SK-N-SH (cell line): ENCODE measurements at regions not wholly inside any gene's neighbourhood (a gene's known extent, or its start where the extent isn't known, plus 50 kb on each side); places are given as distances from the start of the nearest gene placed in this dataset.
A peak's percentile ranks its signal among the peaks of the same experiment; 100 is the strongest.

Experiments used
- CTCF ChIA-PET: fragments of 300-600, 350-600 bp; formaldehyde crosslinking; extraction: SDS; loops from one replicate; lab custom pipeline; 2021; lab: Yijun Ruan, JAX
- POLR2A ChIA-PET: fragments of 350-600 bp; sonication (Branson Sonifier 250); formaldehyde crosslinking; extraction: SDS; loops from one replicate; lab custom pipeline; 2020; ENCODE audit warnings: antibody characterized with exemption, inconsistent platforms; lab: Yijun Ruan, JAX
- DNase-seq: peaks from one replicate; pipeline ENCODE4 v3.0.0; 2012
- H2AFZ ChIP-seq: fragments of 200-600 bp; sonication (generic); 2 replicates; pipeline ENCODE4 v1.8.1; 2016; ENCODE audit warnings: antibody characterized with exemption, mild to moderate bottlenecking, low read depth
- H3F3A ChIP-seq: fragments of 200-600 bp; sonication (generic); replicated peaks from 2 replicates; pipeline ENCODE3; 2016; ENCODE audit warnings: antibody characterized with exemption, mild to moderate bottlenecking; ENCODE audit not compliant: insufficient read depth
- H3K27ac ChIP-seq, 2 experiments: fragments of 200-500 bp in 1 of 2; fragments of 200-600 bp in 1 of 2; sonication (Bioruptor generic) in 1 of 2; sonication (generic), shearing (Covaris generic) in 1 of 2; 2 replicates each; pipeline versions ENCODE4 v1.5.1 to v1.6.1; 2014 to 2016; ENCODE audit warnings: low read depth in 2 of 2, inconsistent platforms in 1 of 2, low read length in 1 of 2, mild to moderate bottlenecking in 1 of 2, mixed read lengths in 1 of 2
- H3K27me3 ChIP-seq: fragments of 200-600 bp; sonication (generic), shearing (Covaris generic); 2 replicates; pipeline ENCODE4 v1.6.1; 2016; ENCODE audit warnings: mixed run types; ENCODE audit not compliant: insufficient read depth
- H3K36me3 ChIP-seq, 2 experiments: fragments of 200-500 bp in 1 of 2; fragments of 200-600 bp in 1 of 2; sonication (Bioruptor generic) in 1 of 2; sonication (generic) in 1 of 2; replicated peaks in 1 of 2; 2 replicates each; pipeline versions ENCODE3 to v1.5.1; 2014 to 2016; ENCODE audit warnings: low read length in 1 of 2, mild to moderate bottlenecking in 1 of 2; ENCODE audit not compliant: insufficient read depth in 2 of 2, control insufficient read depth in 1 of 2
- H3K4me1 ChIP-seq, 2 experiments: fragments of 200-500 bp in 1 of 2; fragments of 200-600 bp in 1 of 2; sonication (Bioruptor generic) in 1 of 2; sonication (generic), shearing (Covaris generic) in 1 of 2; 2 replicates each; pipeline versions ENCODE4 v1.5.1 to v1.6.1; 2014 to 2016; ENCODE audit warnings: low read depth in 1 of 2, low read length in 1 of 2, mixed run types in 1 of 2; ENCODE audit not compliant: insufficient read depth in 2 of 2, control insufficient read depth in 1 of 2
- H3K4me2 ChIP-seq: fragments of 200-600 bp; sonication (generic), shearing (Covaris generic); 2 replicates; pipeline ENCODE4 v1.6.1; 2017; ENCODE audit warnings: mixed run types
- H3K4me3 ChIP-seq, 2 experiments: fragments of 200-500 bp in 1 of 2; fragments of 200-600 bp in 1 of 2; sonication (Bioruptor generic) in 1 of 2; sonication (generic), shearing (Covaris generic) in 1 of 2; 2 replicates each; pipeline versions ENCODE4 v1.5.1 to v1.8.1; 2014 to 2016; ENCODE audit warnings: low read depth in 2 of 2, inconsistent platforms in 1 of 2, low read length in 1 of 2, mild to moderate bottlenecking in 1 of 2, mixed read lengths in 1 of 2, moderate library complexity in 1 of 2
- H3K79me2 ChIP-seq: fragments of 200-600 bp; sonication (generic); 2 replicates; pipeline ENCODE4 v1.8.1; 2017; ENCODE audit warnings: mild to moderate bottlenecking; ENCODE audit not compliant: insufficient read depth
- H3K9ac ChIP-seq: fragments of 200-600 bp; sonication (generic); 2 replicates; pipeline ENCODE4 v1.6.1; 2017; ENCODE audit warnings: mixed run types
- H3K9me2 ChIP-seq: fragments of 200-600 bp; sonication (generic); 2 replicates; pipeline ENCODE4 v1.6.1; 2017; ENCODE audit warnings: mixed run types
- H3K9me3 ChIP-seq: fragments of 200-600 bp; sonication (generic); 2 replicates; pipeline ENCODE4 v1.6.1; 2017; ENCODE audit warnings: mixed run types, mild to moderate bottlenecking, moderate library complexity
- H4K20me1 ChIP-seq: fragments of 200-600 bp; sonication (generic); 2 replicates; pipeline ENCODE4 v1.6.1; 2017; ENCODE audit warnings: mild to moderate bottlenecking, mixed run types; ENCODE audit not compliant: insufficient read depth
- ELF1 ChIP-seq: IDR thresholded peaks from 2 replicates; pipeline ENCODE4 v1.4.0; 2012
- EP300 ChIP-seq, 2 experiments: IDR thresholded peaks; 2 replicates each; pipeline versions ENCODE4 v1.4.0 to v1.6.1; 2012; ENCODE audit warnings: borderline replicate concordance in 1 of 2, low read depth in 1 of 2, low read length in 1 of 2
- FOXJ3 ChIP-seq: sonication (generic); formaldehyde crosslinking; IDR thresholded peaks from 2 replicates; pipeline ENCODE4 v1.5.1; 2020; ENCODE audit warnings: mild to moderate bottlenecking, missing genetic modification reagents
- GATA2 ChIP-seq: sonication (generic); formaldehyde crosslinking; IDR thresholded peaks from 2 replicates; pipeline ENCODE4 v1.5.0; 2020; ENCODE audit warnings: mild to moderate bottlenecking, missing genetic modification reagents
- IRF3 ChIP-seq: fragments of 150-350 bp; IDR thresholded peaks from 2 replicates; pipeline ENCODE4 v1.6.1; 2016; ENCODE audit warnings: mild to moderate bottlenecking, low read depth, low read length
- MAX ChIP-seq: IDR thresholded peaks from 2 replicates; pipeline ENCODE4 v1.4.0; 2012; ENCODE audit warnings: low read depth
- MXI1 ChIP-seq: IDR thresholded peaks from 2 replicates; pipeline ENCODE4 v1.6.1; 2012; ENCODE audit warnings: mild to moderate bottlenecking, low read depth, low read length, improper control_type of control experiment
- NFIC ChIP-seq: IDR thresholded peaks from 2 replicates; pipeline ENCODE4 v1.4.0; 2012; ENCODE audit warnings: borderline replicate concordance
- REST ChIP-seq: IDR thresholded peaks from 2 replicates; pipeline ENCODE4 v1.6.1; 2012; ENCODE audit warnings: mild to moderate bottlenecking, low read depth, low read length, moderate library complexity
- RXRA ChIP-seq: IDR thresholded peaks from 2 replicates; pipeline ENCODE4 v1.4.0; 2012; ENCODE audit warnings: low read depth, mild to moderate bottlenecking, borderline replicate concordance
- TAF1 ChIP-seq: IDR thresholded peaks from 2 replicates; pipeline ENCODE4 v1.6.1; 2012; ENCODE audit warnings: low read depth, mild to moderate bottlenecking, low read length, moderate library complexity, borderline replicate concordance
- TCF12 ChIP-seq: IDR thresholded peaks from 2 replicates; pipeline ENCODE4 v1.4.0; 2012
- TEAD4 ChIP-seq: IDR thresholded peaks from 2 replicates; pipeline ENCODE4 v1.4.0; 2012; ENCODE audit warnings: mild to moderate bottlenecking, borderline replicate concordance; ENCODE audit not compliant: insufficient read depth
- USF2 ChIP-seq: fragments of 150-350 bp; IDR thresholded peaks from 2 replicates; pipeline ENCODE4 v1.6.1; 2017; ENCODE audit warnings: antibody characterized with exemption, low read length, low read depth, borderline replicate concordance
- YY1 ChIP-seq: IDR thresholded peaks from 2 replicates; pipeline ENCODE4 v1.4.0; 2012; ENCODE audit warnings: low read depth, mild to moderate bottlenecking
- WGBS: methylation state at CpG from one replicate; pipeline ENCODE4 v1.1.6; 2017; ENCODE audit warnings: low lambda C conversion rate; 5-methylcytosine and 5-hydroxymethylcytosine counted together

- no peaks in the 10 kb centered on the region for H3K27me3 ChIP-seq
- H3K27ac ChIP-seq: no peak overlapping the region
- ChIA-PET POLR2A (interaction anchor here (0.7 kb wide), 1 partner anchor 23 kb away, joined by 3 read pairs; no protein-coding TSS in a partner anchor), CTCF (interaction anchor here (0.9 to 1.7 kb wide), 3 partner anchors 11 to 21 kb away, joined by 3 to 5 read pairs (median 4); no protein-coding TSS in a partner anchor)
- H3K9me3 ChIP-seq: no peaks in the 10 kb centered on the region
- no peak overlapping the region for H3K9ac ChIP-seq
- no peak overlapping the region for H3K4me3 ChIP-seq
- DNase-seq: peak; percentile 32
- 88% methylated on average over 27 of the region's 27 CpGs for WGBS
- peaks cover 4% of the 10 kb centered on the region for H3F3A ChIP-seq
- peaks cover 0 to 25% of the 10 kb centered on the region in 2 experiments; a peak in 1 of 4 replicates for H3K4me1 ChIP-seq
- no peak for TF ChIP-seq TEAD4
- TF ChIP-seq REST: no peak
- TF ChIP-seq FOXJ3 (CRISPR knock-in tag): no peak
- no peak for TF ChIP-seq MXI1
- TF ChIP-seq TCF12: no peak
- no peak for TF ChIP-seq USF2
- TF ChIP-seq IRF3: no peak
- TF ChIP-seq GATA2 (CRISPR knock-in tag): no peak
- TF ChIP-seq NFIC: no peak
- no peak for TF ChIP-seq MAX
- TF ChIP-seq ELF1: no peak
- no peak for TF ChIP-seq RXRA
- no peak for TF ChIP-seq TAF1
- TF ChIP-seq YY1: no peak
- no peak for TF ChIP-seq EP300 (IDR thresholded peaks at IDR 0.05; ENCODE audit: borderline replicate concordance in 1 of 2, low read depth in 1 of 2, low read length in 1 of 2)
- H3K4me2 ChIP-seq: no peak overlapping the region
- no peak overlapping the region; the same call in 1 of the 2 replicates for H2AFZ ChIP-seq
- H3K9me2 ChIP-seq: no peaks in the 10 kb centered on the region
- H3K79me2 ChIP-seq: no peaks in the 10 kb centered on the region
- H4K20me1 ChIP-seq: no peaks in the 10 kb centered on the region
- H3K36me3 ChIP-seq: peaks cover 0 to 5% of the 10 kb centered on the region in 2 experiments
Observed at GRCh38 chr2:10193851-10194820, 71.6 kb downstream of the RRM2 start.
